ENCODE measurements at regions not wholly inside any gene's neighbourhood (a gene's known extent, or its start where the extent isn't known, plus 50 kb on each side); places are given as distances from the start of the nearest gene placed in this dataset.

DNA sequence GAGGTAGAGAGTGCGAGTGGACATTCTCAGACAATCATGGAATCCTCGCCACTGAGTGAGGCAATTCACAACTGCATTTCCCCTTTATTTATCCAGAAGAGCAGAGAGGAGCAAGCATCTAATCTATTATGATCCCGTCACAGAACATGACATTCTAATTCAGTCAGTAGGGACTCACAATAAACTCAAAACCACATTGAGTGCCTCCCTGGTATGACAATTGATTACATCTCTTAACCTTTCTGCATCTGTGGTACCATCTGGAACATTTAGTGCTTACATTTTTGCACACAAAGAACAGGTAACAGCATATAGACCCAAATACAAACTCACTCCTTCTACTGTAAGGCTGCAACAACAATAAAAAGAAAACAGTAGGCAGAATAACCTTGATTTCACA, 517.2 kb downstream of the GBE1 start:
- no peaks in the 10 kb centered on the region for H3K27me3 ChIP-seq
- DNase-seq = no peak
- no peaks in the 10 kb centered on the region for H3K9me3 ChIP-seq
- H3K36me3 ChIP-seq = no peaks in the 10 kb centered on the region
- H3K27ac ChIP-seq = no peak overlapping the region
- intact Hi-C loops (cut with DNase I) = no loop called here
- no peak for TF ChIP-seq POLR2A (IDR thresholded peaks at IDR 0.05)
- TF ChIP-seq, protein P1, sequence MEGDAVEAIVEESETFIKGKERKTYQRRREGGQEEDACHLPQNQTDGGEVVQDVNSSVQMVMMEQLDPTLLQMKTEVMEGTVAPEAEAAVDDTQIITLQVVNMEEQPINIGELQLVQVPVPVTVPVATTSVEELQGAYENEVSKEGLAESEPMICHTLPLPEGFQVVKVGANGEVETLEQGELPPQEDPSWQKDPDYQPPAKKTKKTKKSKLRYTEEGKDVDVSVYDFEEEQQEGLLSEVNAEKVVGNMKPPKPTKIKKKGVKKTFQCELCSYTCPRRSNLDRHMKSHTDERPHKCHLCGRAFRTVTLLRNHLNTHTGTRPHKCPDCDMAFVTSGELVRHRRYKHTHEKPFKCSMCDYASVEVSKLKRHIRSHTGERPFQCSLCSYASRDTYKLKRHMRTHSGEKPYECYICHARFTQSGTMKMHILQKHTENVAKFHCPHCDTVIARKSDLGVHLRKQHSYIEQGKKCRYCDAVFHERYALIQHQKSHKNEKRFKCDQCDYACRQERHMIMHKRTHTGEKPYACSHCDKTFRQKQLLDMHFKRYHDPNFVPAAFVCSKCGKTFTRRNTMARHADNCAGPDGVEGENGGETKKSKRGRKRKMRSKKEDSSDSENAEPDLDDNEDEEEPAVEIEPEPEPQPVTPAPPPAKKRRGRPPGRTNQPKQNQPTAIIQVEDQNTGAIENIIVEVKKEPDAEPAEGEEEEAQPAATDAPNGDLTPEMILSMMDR (IDR thresholded peaks at IDR 0.05) = no peak
- H3K4me3 ChIP-seq = no peak overlapping the region
- WGBS, 2 donors = 81 to 89% methylated on average over 3 of the region's 3 CpGs
- H3K4me1 ChIP-seq = no peaks in the 10 kb centered on the region

DNA sequence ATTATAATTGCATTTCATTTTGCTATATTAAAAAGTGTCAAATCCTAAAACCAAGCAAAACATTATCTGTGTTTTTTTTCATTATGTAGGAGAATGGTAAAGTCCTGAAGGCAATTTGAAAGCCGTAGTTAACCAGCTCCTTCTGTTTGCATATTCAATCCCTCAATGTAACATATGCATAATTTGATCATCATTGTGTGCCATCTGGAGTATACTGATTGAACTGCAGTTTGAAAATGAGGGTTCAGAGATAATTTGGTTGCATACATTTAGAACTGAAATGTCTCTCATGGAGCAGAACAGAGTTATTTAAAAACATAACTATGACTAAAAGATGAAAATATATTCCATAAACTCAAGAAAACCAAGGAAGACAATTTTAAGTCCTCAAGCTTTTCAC, 518.6 kb downstream of the GBE1 start:
- Histone ChIP-seq H3K27ac (no peak overlapping the region), H3K4me3 (no peak overlapping the region), H3K9me3 (no peaks in the 10 kb centered on the region), H3K4me1 (no peaks in the 10 kb centered on the region), H3K27me3 (no peaks in the 10 kb centered on the region), H3K36me3 (no peaks in the 10 kb centered on the region)
- intact Hi-C loops (cut with DNase I) = no loop called here
- TF ChIP-seq POLR2A (IDR thresholded peaks at IDR 0.05) = no peak
- TF ChIP-seq, protein P1 (IDR thresholded peaks at IDR 0.05) = peak in 2 of 6 experiments; percentile 12 to 29
- WGBS, 2 donors = 10 to 18% methylated on average over 1 of the region's 1 CpG
- DNase-seq = no peak

DNA sequence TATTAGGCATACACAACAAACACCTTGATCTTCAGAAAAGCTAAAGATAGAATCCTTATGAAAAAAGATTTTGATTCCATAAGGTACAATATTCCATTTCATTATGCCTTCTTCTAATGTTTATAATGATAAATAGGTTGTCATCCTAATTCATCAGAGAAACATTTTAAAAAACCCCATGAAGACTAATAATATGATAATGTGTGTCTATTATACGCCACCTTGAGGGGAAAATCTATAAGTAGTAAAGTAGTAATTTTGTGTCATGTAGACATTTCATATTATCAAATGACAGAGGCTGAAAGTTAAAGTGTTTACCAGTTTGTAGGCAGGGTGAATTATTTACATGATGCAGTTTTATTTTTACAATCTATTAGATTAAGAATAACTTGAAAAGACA, 524.3 kb downstream of the GBE1 start:
- no peaks in the 10 kb centered on the region for H3K9me3 ChIP-seq
- no peaks in the 10 kb centered on the region for H3K27me3 ChIP-seq
- H3K36me3 ChIP-seq = no peaks in the 10 kb centered on the region
- H3K4me1 ChIP-seq = no peaks in the 10 kb centered on the region
- intact Hi-C loops (cut with DNase I) = no loop called here
- no peak overlapping the region for H3K27ac ChIP-seq
- DNase-seq = no peak
- WGBS, 2 donors = 64 to 71% methylated on average over 1 of the region's 1 CpG
- H3K4me3 ChIP-seq = no peak overlapping the region
- no peak for TF ChIP-seq POLR2A (IDR thresholded peaks at IDR 0.05)
- TF ChIP-seq, protein P1 (IDR thresholded peaks at IDR 0.05) = no peak

DNA sequence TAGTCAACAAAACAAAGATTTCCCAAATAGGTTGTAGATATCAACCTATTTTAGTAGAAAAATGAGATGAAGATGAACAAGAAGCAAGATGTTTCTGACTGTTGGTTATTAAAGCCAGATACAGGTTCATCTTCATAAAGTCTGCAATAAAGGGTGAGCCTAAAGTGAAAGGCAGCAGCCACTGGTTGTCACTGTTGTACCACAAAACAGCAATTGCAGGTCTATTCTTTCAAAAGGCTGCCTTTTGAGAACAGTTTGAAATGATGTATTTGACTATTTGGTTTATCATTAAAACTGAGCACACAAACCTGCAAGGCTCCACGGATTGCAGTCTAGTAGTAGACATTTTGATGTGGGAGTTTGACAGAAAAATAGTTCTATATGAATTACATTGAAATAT, 543.4 kb downstream of the GBE1 start:
- DNase-seq = no peak
- TF ChIP-seq, protein P1 (IDR thresholded peaks at IDR 0.05) = no peak

DNA sequence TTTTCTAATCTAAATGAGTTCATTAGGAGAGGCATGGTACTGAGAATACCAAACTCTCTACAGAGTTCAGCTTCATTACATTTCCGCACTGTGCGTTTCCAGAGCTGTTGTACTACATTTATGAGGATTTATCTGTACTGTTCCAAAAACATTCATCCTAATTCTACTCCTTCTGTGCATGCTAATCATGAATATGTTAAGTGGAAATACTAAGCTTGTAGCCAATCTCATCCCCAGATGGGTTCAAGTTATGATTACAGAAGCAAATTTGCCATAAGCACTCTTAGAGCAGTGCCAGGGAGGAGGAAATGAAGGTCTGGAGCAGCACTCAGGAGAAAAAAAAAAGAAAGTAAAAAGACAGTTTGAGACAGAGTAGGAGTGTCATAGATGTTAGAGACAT, 544.3 kb downstream of the GBE1 start:
- no peak overlapping the region for H3K27ac ChIP-seq
- no peaks in the 10 kb centered on the region for H3K36me3 ChIP-seq
- no peaks in the 10 kb centered on the region for H3K27me3 ChIP-seq
- 95 to 100% methylated on average over 2 of the region's 2 CpGs for WGBS, 2 donors
- H3K4me1 ChIP-seq = no peaks in the 10 kb centered on the region
- intact Hi-C loops (cut with DNase I) = no loop called here
- H3K9me3 ChIP-seq = no peaks in the 10 kb centered on the region
- TF ChIP-seq POLR2A (IDR thresholded peaks at IDR 0.05) = no peak
- TF ChIP-seq, protein P1 (IDR thresholded peaks at IDR 0.05) = no peak
- H3K4me3 ChIP-seq = no peak overlapping the region
- DNase-seq = no peak

More for the DNA sequence above, 543.4 kb downstream of the GBE1 start:
- Histone ChIP-seq H3K27me3 (no peaks in the 10 kb centered on the region), H3K9me3 (no peaks in the 10 kb centered on the region), H3K36me3 (no peaks in the 10 kb centered on the region), H3K4me1 (no peaks in the 10 kb centered on the region), H3K4me3 (no peak overlapping the region), H3K27ac (no peak overlapping the region)
- intact Hi-C loops (cut with DNase I) = no loop called here
- 4 to 6% methylated on average over 1 of the region's 1 CpG for WGBS, 2 donors

Measured in esophagus squamous epithelium (tissue), 5 donors.